H1 (cell line): ENCODE measurements at regions not wholly inside any gene's neighbourhood (a gene's known extent, or its start where the extent isn't known, plus 50 kb on each side); places are given as distances from the start of the nearest gene placed in this dataset.

Experiments used
- EP300 ChIP-seq, 2 experiments: IDR thresholded peaks; 1 replicate in 1 of 2; 2 replicates in 1 of 2; pipeline ENCODE4 v1.6.1; 2011 to 2012; ENCODE audit warnings: low read depth in 2 of 2, low read length in 2 of 2, mild to moderate bottlenecking in 2 of 2, borderline replicate concordance in 1 of 2, inconsistent platforms in 1 of 2, moderate library complexity in 1 of 2
- FOSL1 ChIP-seq: IDR thresholded peaks from 2 replicates; pipeline ENCODE4 v1.6.1; 2011; ENCODE audit warnings: mild to moderate bottlenecking, low read depth, low read length, moderate library complexity; ENCODE audit not compliant: insufficient read depth
- HDAC2 ChIP-seq, 2 experiments: fragments of 300-600 bp in 1 of 2; sonication (generic) in 1 of 2; IDR thresholded peaks; 2 replicates each; pipeline ENCODE4 v1.6.1; 2011 to 2012; ENCODE audit warnings: low read depth in 2 of 2, low read length in 2 of 2, mild to moderate bottlenecking in 2 of 2, moderate library complexity in 2 of 2, borderline replicate concordance in 1 of 2, inconsistent platforms in 1 of 2
- JUN ChIP-seq: IDR thresholded peaks from 2 replicates; pipeline ENCODE4 v1.6.1; 2011; ENCODE audit warnings: low read depth, mild to moderate bottlenecking, improper control_type of control experiment, low read length
- JUND ChIP-seq: IDR thresholded peaks from 2 replicates; pipeline ENCODE4 v1.6.1; 2011; ENCODE audit warnings: mild to moderate bottlenecking, improper control_type of control experiment, low read length
- KDM1A ChIP-seq: fragments of 200-600, 300-600 bp; sonication (generic); IDR thresholded peaks from 2 replicates; pipeline ENCODE4 v1.7.1; 2016; ENCODE audit warnings: mild to moderate bottlenecking, low read length, borderline replicate concordance
- PHF8 ChIP-seq: fragments of 200-600 bp; sonication (generic); conservative IDR thresholded peaks from 2 replicates; pipeline ENCODE4 v1.7.1; 2012; ENCODE audit warnings: low read depth, mild to moderate bottlenecking, inconsistent platforms, low read length, moderate library complexity
- POLR2A ChIP-seq, 2 experiments: IDR thresholded peaks; 1 replicate in 1 of 2; 2 replicates in 1 of 2; pipeline ENCODE4 v1.6.1; 2011; ENCODE audit warnings: low read depth in 2 of 2, low read length in 2 of 2, mild to moderate bottlenecking in 2 of 2; ENCODE audit errors: control extremely low read depth in 1 of 2
- TAF1 ChIP-seq: IDR thresholded peaks from 2 replicates; pipeline ENCODE4 v1.6.1; 2011; ENCODE audit warnings: mild to moderate bottlenecking, low read depth, low read length
- YY1 ChIP-seq: IDR thresholded peaks from 2 replicates; pipeline ENCODE4 v1.6.1; 2011; ENCODE audit warnings: low read depth, mild to moderate bottlenecking, low read length
- TF ChIP-seq, protein P1 (sequence below), 3 experiments: IDR thresholded peaks; 1 replicate in 2 of 3; 2 replicates in 1 of 3; pipeline versions ENCODE4 v1.5.1 to v1.6.1; 2011; ENCODE audit warnings: low read length in 3 of 3, mild to moderate bottlenecking in 3 of 3, inconsistent platforms in 2 of 3, low read depth in 1 of 3, moderate library complexity in 1 of 3; ENCODE audit not compliant: insufficient read depth in 1 of 3; ENCODE audit errors: control extremely low read depth in 1 of 3
- TF ChIP-seq, protein P2 (sequence below): IDR thresholded peaks from 2 replicates; pipeline ENCODE4 v1.6.1; 2011; ENCODE audit warnings: low read length, improper control_type of control experiment

DNA sequence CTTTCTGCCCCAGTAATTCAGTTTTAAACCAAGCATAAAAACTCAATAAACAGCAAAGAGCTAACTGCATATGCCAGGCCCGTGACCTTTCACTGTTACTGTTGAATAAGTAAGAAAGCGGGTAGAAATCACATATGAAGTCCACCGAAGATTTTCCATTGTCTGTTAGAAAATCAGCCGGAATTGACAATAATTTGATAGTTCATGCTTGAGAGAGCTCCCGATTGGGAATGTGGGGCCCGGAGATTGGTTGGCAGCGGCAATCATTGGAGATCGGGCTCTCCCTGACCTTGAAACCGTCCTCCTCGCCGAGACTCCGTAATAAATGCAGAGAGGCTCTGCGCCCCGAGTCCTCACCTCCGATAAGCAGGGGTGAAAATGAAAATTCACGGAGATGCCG, 709.6 kb downstream of the BRD1 start:
- TF ChIP-seq YY1 (no peak), KDM1A (no peak), PHF8 (no peak), FOSL1 (no peak), TAF1 (no peak), JUN (no peak), EP300 (IDR thresholded peaks at IDR 0.05; ENCODE audit: borderline replicate concordance in 1 of 2, low read depth in 2 of 2, low read length in 2 of 2) (no peak), POLR2A (IDR thresholded peaks at IDR 0.05; ENCODE audit: control extremely low read depth in 1 of 2, low read depth in 2 of 2, low read length in 2 of 2) (no peak), JUND (no peak), HDAC2 (IDR thresholded peaks at IDR 0.05; ENCODE audit: borderline replicate concordance in 1 of 2, low read depth in 2 of 2, low read length in 2 of 2) (no peak)
- TF ChIP-seq, protein P1, sequence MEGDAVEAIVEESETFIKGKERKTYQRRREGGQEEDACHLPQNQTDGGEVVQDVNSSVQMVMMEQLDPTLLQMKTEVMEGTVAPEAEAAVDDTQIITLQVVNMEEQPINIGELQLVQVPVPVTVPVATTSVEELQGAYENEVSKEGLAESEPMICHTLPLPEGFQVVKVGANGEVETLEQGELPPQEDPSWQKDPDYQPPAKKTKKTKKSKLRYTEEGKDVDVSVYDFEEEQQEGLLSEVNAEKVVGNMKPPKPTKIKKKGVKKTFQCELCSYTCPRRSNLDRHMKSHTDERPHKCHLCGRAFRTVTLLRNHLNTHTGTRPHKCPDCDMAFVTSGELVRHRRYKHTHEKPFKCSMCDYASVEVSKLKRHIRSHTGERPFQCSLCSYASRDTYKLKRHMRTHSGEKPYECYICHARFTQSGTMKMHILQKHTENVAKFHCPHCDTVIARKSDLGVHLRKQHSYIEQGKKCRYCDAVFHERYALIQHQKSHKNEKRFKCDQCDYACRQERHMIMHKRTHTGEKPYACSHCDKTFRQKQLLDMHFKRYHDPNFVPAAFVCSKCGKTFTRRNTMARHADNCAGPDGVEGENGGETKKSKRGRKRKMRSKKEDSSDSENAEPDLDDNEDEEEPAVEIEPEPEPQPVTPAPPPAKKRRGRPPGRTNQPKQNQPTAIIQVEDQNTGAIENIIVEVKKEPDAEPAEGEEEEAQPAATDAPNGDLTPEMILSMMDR (IDR thresholded peaks at IDR 0.05; ENCODE audit: control extremely low read depth in 1 of 3, insufficient read depth in 1 of 3, low read depth in 1 of 3, low read length in 3 of 3) = no peak
- TF ChIP-seq, protein P2, sequence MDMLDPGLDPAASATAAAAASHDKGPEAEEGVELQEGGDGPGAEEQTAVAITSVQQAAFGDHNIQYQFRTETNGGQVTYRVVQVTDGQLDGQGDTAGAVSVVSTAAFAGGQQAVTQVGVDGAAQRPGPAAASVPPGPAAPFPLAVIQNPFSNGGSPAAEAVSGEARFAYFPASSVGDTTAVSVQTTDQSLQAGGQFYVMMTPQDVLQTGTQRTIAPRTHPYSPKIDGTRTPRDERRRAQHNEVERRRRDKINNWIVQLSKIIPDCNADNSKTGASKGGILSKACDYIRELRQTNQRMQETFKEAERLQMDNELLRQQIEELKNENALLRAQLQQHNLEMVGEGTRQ = no peak
